Fibroblast of upper back skin (primary cell): ENCODE measurements at regions not wholly inside any gene's neighbourhood (a gene's known extent, or its start where the extent isn't known, plus 50 kb on each side); places are given as distances from the start of the nearest gene placed in this dataset.
"Not testable (repeated sequence)": the region's sequence is repeated elsewhere in the genome, so short reads cannot be mapped to it uniquely, and the experiment has no call there.

ENCODE experiments used
- DNase-seq: peaks from one replicate; pipeline ENCODE4 v3.0.0-alpha.2; 2013

DNA sequence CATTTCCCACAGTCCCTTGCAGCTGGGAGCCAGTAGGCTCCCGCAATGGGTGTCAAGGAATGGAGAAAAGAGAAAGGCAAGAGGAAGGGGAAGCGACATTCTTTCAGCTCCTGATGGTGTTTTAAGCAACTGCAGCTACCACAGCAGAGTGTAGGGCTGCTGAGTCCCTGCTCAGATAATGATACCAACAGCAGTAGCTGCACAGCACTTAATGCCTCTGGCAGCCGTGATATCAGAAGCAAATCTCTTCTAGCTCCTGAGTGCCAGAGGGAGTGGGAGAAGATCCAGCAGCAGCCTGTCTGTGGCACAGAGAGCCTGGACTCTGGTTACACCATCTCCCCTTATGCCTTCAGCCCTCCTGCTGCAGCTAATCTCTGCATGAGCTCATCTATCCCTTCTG is 186.1 kb upstream of the LMCD1 start:
- DNase-seq = not testable (repeated sequence)

DNA sequence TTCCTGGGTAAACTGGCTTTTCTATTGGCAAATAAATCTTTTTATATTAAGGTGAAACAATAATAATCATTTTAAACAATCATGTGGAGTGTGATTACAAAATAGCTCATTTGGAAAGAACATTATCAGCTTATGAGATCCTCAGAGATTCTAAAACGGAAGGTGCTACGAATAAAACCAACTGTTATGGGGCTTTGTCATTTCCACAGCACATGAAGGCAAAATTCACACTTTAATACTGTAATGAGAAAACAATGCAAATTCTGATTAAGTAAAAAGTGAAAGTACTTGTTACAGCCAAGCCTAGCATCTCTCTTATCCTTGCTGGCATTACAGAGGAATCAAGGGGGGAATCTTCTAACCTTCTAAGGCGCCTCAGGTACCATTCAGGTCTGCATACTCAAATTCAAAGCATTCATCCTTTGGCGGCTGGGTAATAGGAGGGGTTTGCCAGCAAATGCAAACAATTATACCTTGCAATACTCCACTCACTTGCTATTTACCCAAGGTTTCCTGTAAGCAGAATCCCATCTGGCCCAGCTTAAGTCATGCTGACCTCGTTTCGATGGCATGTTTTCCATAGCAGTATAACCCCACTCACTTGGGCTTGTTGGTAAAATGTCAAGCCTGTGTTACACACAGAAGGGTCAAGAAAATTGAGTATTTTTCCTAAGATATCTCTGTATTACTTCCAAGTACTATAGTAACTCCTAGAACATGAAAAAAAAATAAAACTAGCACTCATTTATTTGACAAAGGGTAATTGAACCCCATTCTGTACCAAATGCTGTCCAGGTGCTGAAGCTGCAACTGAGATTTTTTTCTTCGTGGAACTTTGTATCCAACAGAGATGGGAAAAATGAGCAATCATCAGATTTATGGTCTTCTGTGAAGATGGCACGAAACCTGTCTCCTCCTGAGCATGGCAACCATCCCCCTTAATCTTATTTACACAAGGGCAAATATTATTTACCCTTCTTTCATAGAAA is 183.7 kb upstream of the LMCD1 start:
- peak; percentile 66 for DNase-seq

DNA sequence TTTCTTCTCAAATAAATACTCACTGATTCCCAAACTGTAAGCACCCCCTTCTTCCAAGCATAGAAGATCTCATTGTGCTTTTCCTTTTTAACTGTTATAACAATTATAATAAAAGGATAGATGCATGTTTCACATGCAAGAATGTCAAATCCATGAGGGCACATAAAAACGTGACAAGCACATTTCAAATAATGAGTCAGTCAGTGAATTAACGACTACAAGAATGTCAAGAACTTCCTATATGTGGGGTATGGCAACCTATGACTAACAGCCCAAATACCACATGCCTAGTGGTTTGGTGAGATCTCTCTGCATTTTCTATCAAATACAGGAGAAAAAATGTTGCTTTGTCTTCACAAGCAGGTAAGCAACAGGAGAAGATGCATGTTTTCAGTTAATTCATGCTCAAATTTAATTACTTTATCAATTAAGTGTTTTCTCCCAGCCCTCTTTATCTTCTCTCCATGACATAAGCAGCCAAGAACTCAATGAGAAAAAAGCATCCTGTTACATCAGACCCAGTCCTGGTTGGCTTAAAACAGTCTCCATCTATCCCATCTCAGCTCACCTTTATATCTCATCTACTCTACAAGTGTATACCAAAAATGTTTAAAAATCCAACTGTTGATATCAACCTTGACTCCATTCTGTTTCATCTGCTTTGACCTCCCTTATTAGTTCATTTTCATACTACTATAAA is 181.5 kb upstream of the LMCD1 start:
- peak; percentile 91 for DNase-seq

DNA sequence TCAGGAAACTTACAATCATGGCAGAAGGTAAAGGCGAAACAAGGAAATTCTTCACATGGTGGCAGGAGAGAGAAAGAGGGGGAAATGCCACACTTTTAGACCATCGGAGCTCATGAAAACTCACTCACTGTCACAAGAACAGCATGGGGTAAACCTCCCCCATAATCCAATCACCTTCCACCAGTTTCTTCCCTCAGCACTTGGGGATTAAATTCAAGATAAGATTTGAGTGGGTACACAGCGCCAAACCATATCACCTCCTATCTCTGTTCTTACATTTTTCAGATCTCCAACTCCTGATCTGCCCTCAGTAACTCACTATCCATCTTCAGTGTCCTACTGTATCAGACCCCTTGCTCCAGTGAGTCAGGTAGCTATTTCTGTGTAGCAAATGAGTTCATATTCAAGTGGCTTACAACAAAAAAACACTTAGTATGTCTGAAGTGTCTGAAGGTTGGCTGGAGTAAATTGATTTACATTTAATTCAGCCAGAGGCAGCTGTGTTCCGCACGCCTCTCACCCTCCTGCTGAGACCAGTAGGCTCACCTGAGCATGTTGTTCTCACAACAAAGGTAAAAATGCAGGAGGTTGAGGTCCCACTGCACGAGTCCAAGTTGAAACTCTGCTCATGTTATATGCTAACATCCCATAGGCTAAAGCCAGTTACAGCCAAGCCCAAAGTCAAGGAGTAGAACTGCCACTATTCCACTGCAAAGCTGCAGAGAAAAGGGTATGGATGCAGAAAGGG is 180.7 kb upstream of the LMCD1 start:
- DNase-seq = no peak

DNA sequence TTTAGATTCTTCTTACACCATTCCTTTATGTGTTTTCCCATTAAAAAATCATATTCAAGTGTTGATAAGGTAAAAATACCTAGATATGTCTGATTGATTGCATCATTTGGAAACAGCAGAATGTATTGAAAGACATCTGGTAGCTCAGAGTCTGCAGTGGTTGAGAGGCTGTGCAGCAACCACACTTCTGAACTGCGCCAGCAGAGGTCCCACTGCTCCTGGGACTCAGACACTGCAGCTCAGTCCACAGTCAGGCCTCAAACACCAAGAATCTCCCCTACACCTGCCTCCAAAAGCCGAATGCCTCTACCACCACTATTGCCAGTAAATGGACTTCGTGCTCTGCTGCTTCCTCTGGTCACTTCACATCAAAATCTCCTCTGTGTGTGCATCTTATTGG is 176.9 kb upstream of the LMCD1 start:
- DNase-seq = peak; percentile 80

DNA sequence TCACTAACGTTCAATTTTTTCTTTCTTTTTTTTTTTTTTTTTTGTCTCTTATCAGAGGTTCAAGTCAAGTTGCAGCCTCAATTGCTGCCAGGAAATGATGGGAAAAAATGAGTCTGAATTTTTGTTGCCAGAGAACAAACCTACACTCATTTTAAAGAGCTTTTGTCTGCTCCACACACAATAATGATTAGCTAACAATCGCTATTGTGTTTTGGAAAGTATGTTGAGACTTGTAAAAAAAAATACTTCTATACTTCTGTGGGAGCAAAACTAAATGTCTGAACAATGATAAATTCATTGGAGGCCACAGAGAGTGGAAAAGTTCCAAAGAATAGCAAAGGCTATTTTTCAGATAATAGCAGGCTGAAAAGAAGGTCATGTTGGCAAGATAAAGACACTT is 176.3 kb upstream of the LMCD1 start:
- peak; percentile 52 for DNase-seq

DNA sequence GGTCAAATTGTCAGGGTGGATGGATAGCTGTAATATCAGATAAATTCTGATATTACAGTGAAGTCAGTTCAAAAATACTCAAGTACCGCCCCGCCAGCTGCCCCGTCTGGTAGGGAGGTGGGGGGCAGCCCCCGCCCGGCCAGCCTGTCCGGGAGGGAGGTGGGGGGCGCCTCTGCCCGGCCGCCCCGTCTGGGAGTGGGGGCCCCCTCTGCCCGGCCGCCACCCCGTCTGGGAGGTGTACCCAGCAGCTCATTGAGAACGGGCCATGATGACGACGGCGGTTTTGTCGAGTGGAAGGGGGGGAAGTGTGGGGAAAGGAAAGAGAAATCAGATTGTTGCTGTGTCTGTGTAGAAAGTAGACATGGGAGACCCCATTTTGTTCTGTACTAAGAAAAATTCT is 175.8 kb upstream of the LMCD1 start:
- DNase-seq = not testable (repeated sequence)

DNA sequence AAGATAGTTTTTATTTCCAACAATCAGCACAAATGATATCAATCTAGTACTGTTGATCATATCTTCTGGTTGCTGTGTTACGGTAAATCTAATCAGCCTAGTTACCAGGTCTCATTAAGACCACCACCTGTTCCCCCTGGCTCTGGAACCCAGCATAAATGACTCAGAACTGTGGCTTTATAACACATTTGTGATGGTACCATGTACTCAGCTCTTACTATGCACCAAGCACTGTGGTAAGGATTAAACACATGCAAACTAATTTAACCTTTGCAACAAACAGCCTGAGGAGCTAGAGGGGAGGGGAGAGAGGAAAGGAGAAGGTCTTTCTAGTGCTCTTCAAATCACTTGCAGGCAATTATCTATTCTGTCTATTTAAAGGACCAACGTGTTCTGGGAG is 173.9 kb upstream of the LMCD1 start:
- no peak for DNase-seq

DNA sequence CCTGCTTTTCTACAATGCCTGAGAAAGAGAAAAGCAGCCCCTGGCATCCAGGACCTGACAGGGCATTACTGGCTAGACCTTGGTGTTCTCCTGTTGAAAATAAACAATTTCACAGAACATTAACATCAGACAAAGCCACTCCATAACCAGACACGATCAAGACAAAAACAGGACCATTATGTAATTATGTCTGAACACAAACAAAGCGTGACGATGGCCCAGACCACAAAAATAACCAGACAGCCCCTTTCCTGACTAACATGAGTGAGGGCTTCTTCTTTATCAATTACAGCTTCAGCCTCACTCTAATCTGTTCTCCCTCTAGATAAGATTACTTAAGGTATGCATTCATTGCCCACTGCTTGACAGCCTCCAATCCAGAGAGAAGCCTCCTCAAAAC is 172.7 kb upstream of the LMCD1 start:
- no peak for DNase-seq

DNA sequence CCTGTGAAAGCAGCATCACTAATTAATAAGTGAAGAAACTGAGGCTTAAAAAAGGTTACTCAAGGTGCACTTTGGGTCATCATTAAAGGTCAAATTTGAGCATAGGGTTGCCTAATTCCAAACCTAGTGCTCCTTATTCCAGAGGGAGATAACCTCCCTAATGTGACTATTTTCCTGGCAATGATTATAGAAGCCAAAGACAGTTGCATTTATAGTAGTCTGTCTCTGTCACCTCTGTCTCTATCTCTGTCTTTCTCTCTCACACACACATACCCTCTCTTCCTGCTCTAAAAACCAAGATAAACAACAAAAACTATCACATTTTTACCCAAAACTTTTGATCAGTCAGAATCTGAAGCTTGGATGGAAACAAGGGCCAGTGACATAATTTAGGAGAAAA is 172.0 kb upstream of the LMCD1 start:
- no peak for DNase-seq

DNA sequence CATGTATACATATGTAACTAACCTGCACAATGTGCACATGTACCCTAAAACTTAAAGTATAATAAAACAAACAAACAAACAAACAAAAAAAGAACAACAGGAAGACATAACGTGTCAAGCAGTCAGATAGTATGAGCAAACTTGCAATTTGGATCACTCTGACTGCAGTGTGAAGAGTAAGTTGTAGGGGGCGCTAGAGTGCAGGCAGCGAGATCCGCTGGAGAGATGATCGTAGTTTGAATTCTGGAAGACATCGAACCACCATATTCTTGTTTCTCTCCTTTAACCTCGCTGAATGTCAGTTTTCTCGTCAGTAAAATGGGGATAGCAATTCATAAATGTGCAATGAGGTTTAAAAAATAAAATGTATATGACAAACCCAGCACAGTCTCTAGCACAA is 165.2 kb upstream of the LMCD1 start:
- DNase-seq = no peak

DNA sequence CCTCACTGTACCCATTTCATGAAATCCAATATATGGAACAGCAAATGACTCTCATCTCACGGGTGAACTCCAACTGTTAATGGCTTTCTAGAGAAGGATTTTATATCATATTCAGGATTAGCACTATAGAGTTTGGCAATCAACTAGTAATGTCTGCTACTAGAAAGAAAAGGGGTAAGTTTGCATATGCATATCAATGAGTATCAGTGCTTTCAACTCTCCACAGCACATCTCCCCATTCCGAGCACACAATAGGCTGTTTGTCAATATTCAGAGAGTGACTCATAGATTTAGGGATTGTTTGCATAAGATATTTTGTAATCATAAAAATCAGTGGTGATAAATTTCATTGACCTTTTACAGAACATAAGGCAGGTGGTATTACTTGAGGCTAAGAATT is 163.2 kb upstream of the LMCD1 start:
- DNase-seq = no peak

DNA sequence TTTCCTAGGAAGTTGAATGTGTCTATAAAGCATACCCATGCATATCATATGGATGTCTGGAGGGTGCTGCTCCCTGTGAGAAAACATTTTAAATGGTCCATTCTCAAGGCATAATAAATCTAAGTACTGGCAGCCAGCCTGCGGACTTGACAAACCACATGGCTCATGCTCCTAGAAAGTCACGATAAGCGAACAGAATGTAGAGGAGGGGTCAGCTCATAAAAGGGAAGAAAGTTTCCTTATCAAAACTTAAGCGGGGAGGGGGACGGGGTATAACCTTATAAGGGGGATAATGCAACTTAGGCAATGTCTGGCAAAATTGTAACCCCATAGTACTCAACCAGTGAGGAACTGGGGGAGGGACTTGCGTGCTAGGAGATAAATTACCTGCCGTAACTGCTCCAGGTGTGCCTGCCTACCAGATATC is 159.8 kb upstream of the LMCD1 start:
- DNase-seq = peak; percentile 80

DNA sequence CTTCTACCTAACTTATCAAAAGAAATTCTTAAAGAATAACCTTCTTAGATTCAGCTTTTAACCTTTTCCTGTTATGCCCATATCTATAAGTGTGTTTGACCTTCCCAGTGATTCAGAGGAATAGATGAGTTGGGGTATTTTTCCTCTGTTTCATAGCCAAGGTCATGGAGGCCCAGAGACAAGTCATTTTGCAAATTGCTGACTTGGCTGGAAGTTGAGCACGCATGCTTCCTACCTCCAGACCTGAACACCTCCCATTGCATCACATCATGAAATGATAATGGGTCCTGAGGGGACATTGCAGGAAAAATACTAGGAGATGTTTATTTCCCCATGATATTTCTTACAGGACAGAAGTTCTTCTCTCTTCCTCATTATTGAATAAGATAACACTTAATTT is 158.6 kb upstream of the LMCD1 start:
- DNase-seq = no peak

DNA sequence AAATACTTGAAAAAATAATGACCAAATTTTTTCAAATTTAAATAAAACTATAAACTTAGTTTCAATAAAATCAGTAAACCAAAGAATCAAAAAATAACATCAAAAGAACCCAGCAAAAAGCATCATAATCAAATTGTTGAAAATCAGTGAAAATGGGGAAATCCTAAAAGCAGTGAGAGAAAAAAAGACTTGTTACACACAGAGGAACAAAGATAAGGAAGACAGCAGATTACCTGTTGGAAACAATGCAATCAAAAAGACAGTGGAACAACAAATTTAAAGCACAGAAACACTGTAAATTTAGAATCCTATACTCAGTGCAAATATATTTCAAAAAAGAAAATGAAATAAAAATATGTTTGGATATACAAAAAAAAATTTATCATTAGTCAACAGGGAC is 156.2 kb upstream of the LMCD1 start:
- DNase-seq = no peak

DNA sequence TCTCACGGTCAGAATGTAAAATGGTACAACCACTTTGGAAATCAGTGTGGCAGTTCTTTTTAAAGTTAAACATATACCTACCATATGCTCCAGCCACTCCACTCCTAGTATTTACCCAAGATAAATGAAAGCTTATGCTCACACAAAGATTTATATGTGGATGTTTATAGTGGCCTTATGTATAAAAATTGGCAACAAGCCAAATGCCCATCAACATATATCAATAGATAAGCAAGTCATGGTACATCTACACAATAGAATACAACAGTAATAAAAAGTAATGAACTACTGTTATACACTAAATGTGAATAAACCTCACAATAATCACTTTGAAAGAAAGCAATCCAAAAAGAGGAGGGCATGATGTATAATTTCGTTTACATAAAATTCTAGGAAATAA is 153.5 kb upstream of the LMCD1 start:
- DNase-seq = no peak

DNA sequence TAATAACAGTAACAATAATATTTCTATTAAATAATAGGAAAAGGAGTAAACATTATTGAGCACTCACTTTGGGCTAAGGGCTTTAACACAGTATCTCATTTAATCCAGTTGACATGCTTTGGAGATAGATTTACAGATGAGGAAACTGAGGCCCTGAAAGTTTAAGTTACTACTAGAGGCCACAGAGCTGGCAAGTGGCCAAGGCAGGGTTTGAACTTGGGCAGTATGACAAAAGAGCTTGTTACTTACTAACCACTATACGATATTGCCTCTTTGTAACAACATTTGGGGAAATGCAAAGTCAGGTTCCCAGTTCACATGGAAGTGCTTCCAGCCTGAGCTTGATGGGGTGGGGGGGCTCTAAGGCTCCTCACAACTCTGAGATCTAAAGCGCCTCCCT is 149.1 kb upstream of the LMCD1 start:
- no peak for DNase-seq

DNA sequence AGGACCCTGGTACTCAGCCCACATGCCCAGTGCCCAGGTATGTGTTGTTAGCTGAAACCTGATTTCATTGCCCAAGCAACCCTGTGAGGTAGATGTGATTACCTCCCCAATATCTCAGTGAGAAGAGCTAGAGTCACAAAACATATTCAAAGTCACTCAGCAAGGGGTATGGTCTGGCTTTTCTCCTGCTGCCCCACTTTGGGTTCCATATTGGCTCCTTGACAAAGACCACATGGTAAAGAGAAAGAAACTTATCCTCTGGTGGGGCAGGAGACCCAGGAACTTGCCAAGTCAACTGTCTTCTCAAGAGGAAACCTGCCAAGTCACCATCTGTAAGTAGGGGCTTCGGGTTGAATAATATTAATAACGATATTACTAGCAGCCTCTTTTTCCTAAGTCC is 148.3 kb upstream of the LMCD1 start:
- DNase-seq = no peak

DNA sequence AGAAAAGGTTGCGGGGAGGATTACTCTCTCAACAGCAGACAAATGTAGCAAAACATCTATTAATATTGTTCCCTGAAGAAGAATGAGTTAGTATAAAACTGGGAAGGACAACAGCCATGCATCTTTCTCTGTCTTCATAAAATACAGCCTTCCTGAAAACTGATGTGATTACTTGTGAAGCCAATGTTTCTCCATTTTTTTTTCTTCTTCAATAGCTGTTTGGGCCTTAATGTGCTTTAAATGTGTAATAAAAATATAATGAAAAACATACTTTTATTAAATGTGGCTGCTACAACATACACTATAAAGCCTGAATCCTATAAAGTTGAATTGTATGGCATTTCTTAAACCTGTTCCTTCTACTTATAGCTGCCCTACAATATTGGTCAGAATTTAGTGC is 146.3 kb upstream of the LMCD1 start:
- no peak for DNase-seq

DNA sequence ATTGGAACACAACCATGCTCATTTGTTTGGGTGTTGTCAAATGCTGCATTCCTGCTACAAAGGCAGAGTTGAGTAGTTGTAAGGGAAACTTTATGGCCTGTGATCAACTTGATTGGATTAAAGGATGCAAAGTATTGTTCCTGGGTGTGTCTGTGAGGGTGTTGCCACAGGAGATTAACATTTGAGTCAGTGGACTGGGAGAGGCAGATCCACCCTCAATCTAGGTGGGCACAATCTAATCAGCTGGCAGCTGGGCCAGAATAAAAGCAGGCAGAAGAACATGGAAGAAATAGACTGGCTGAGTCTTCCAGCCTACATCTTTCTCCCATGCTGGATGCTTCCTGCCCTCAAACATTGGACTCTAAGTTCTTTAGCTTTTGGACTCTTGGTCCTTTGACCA is 145.6 kb upstream of the LMCD1 start:
- not testable (repeated sequence) for DNase-seq

DNA sequence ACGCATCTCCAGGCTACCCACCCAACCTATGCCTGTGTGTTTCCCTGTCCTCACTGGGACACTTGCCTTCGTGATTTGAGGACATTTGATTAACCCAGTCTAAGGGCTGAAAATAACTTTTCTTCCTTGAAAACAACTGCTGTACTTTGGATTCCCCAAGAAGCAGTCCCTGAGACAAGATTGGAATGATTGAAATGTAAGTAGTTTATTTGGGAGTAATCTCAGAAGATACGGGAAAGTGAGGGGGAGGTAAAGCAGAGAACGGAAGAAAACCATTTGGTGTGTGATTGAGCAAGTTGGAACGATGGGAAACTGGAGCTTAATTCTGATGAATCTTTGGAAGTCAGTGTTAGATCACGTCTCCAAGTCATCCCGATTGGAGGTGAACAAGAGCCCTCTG is 143.8 kb upstream of the LMCD1 start:
- DNase-seq = no peak

DNA sequence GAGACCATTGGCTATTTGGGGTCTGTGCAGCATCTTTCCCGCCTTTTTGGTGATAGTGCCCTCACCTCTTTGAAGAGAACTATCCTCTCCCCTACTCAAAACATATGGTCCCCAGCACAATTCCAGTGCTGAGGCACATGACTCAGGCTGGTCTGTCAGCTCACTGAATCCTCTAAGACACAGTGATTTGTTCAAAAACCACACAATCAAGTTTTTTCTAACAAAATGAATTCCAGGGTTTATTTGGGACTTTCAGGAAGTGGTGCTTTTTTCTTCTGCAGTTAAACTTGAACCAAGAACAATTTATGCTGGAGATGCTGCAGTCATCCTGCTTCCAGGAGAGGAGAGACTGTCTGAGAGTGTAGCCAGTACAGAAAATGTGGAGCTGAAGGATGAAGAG is 142.5 kb upstream of the LMCD1 start:
- peak; percentile 48 for DNase-seq

DNA sequence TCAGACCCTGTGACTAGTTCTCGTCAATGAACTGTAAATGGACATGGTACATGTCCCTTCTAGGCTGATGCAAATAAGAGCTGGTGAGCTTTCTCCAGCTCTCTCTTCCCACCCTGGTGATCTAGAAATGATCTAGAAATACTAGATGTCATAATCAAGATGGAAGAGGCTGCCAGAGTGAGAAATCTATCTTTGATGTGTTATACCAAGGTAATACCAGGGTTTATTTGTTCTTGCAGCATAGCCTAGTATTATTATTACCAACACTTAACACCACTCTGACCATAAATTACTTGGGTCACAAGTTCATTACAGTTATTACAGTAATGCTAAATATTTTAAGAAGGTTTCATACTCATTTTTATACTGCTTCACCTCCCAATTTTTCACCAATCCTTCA is 138.4 kb upstream of the LMCD1 start:
- no peak for DNase-seq

DNA sequence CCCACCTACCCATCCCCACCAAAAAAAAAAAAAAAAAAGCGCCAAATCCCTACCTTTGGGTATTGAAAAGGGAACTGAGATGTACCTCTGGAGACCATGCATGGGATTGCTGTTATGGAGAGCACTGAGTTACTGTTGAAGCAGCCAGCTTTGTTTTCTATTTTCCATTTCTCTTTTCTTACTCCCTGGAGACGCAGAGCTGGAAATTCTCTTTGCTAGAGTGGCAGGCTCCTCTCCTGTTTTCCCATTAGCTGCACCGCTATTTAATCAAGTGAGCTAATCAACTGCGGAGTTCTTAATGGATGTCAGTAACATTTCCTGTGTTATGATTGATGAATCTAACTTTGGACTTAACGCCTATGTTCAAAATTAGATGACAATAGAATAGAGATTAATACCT is 136.1 kb upstream of the LMCD1 start:
- DNase-seq = no peak
